Stimulated activated CD8-positive, alpha-beta memory T cell treated with anti-CD3 and anti-CD28 coated beads, Interleukin-7, amount 100 ng/mL, for 4 hours (primary cell): ENCODE measurements at regions not wholly inside any gene's neighbourhood (a gene's known extent, or its start where the extent isn't known, plus 50 kb on each side); places are given as distances from the start of the nearest gene placed in this dataset.

Experiments used
- DNase-seq, 2 donors: peaks; one replicate each; pipeline ENCODE4 v3.0.0-alpha.2; 2020; ENCODE audit warnings: low read depth in 2 of 2

DNA sequence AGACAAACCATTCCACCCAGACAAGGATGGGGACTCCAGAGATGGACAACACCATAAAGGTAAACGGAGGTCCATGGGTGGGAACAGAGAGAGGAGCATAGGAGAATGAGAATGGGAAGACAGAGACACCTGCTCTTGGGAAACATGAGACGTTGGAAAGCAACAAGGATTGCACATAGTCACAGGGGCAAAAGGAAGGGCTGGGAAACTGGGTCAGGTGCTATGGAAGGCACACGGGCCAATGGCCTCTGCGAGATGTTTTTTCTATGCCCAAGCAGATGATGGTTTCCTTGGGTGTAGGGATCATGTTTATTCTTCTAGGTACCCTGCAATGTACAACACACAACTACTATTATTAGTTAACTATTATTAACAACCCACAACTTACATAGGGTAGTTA lies 143.6 kb upstream of the AGAP1 start:
- DNase-seq, result no peak

GRCh38 chr2:235352541-235352940 lies 141.3 kb upstream of the AGAP1 start:
- DNase-seq, result no peak

- DNase-seq, result no peak
Measured at GRCh38 chr2:235357881-235358280, 136.0 kb upstream of the AGAP1 start.

DNA sequence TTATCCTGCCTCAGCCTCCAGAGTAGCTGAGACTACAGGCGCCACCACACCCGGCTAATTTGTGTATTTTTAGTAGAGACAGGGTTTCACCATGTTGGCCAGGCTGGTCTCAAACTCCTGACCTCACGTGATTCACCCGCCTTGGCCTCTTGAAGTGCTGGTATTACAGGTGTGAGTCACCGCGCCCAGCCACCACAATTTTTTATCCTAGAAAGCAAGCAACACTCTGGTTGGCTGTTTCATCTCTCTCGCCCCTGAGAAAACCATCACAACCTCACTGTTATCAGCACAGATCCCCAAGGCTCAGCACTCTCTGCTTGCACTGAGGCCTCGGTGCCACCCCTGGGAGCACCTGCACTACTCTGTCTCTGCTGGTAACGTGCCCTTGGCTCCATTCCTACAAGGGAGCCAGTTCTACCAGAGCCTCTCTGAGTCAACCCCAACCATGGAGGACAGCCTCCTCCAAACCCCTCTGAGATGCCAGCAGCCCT lies 134.8 kb upstream of the AGAP1 start:
- DNase-seq, result no peak

DNA sequence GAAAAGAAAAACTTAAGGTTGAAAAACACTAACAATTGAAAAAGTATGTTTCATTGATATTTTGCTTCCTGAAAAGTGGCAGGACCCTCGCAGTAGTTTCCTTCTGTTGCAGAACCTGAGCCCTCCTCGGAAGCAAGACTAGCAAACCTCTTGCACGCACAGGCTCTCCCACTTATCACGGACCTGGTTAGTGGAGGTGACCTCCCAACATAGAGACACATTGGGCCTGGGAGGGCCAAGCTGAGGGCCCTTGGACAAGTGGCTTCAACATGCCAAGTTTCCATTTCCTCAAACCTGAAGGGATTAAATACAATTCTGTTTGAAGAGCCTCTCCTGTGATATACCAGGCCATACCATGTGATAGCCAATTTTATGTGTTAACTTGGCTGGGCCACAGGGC lies 133.4 kb upstream of the AGAP1 start:
- no peak for DNase-seq

GRCh38 chr2:235365743-235366142 lies 128.1 kb upstream of the AGAP1 start:
- no peak for DNase-seq

DNA sequence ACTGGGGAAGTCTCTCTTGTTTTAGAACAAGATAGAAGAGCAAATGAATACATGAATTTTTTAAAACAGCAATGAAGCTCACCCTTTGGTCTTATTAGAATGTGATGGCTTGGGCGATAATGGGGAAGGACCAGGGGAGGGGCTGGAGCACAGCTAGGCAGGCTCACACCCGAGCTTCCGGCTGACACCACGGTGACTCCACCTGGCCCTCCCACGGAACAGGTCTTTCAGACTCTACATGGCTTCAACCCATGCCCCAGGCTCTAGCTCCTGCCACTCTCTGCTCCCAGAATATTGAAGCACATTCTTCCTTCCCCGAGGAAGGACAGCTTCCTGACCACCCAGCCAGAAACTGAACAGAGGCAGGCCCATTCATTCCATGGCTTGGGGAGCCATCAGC lies 127.5 kb upstream of the AGAP1 start:
- DNase-seq, result no peak

- no peak for DNase-seq
Measured at GRCh38 chr2:235366807-235367206, 127.0 kb upstream of the AGAP1 start.

DNA sequence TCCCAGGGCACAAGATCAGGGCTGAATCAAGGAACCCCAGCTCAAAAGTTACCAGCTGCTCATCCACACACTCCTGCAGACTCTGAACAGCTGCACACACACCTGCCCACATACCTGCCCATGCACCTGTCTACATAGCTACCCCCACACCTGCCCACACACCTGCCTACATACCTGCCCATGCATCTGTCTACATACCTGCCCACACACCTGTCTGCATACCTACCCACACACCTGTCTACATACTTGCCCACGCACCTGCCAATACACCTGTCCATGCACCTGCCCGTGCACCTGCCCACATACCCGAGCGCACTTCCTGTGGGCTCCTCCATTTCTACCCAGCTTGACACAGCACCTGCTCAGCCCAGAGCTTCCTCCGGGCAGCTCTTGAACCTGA lies 122.8 kb upstream of the AGAP1 start:
- DNase-seq, result no peak

DNA sequence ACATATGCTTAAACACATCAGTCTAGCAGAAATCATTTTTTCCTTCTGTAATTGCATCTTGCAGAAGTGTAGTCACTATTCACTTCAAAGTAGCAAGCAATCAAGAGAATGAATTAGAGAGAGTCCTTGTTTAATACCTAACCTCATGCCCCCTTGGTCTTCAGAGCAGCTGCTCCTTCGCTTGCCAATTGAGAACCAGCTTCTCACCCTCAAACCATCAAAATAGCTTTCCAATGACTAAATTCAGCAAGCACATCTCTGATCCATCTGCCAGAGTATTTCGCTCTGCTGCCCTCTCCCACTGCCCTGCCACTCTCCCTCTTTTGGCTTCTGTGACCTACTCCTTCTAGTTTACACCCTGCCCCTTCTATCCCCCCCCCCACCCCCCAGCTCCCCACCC lies 120.7 kb upstream of the AGAP1 start:
- DNase-seq, result no peak

GRCh38 chr2:235377176-235377575 lies 116.7 kb upstream of the AGAP1 start:
- no peak for DNase-seq

DNA sequence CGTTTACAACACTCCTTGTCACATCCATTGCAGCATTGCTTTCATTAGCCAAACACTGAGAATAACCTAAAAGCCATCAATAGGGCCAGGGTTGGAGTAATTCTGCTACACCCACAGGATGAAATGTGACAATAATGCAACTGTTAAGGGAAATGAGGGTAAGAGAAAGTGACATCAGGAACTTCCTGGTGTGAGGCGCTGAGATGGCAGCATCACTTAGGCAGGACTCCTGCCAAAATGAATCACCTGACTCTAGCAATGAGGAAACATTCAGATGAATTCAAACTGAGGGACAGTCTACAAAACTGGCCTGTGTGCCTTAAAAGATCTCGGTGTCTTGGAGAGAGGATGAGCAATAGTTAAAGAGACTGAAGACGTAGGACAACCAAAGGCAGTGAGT lies 115.6 kb upstream of the AGAP1 start:
- no peak for DNase-seq

GRCh38 chr2:235378944-235379343 lies 114.9 kb upstream of the AGAP1 start:
- DNase-seq, result no peak

- DNase-seq, result no peak
Measured at GRCh38 chr2:235381261-235381912, 112.5 kb upstream of the AGAP1 start.

GRCh38 chr2:235382179-235382578 lies 111.7 kb upstream of the AGAP1 start:
- no peak for DNase-seq

DNA sequence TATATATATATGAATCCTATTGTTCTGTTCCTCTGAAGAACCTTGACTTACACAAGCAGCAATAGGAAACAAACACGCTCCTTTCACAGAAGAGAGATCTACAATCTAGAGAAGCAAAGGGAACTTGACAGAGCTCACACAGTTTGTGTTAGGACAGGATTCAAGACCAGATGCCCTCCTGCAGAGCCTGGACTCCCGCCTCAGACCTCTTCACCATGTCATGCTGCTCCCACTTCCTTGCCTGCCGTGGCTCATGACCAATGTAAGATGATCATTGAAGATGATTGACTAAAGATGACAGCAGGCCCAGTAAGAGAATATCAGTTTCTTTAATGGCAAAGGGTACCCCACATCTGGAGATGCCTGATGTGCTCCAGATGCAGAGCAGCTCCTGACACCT lies 111.2 kb upstream of the AGAP1 start:
- no peak for DNase-seq

DNA sequence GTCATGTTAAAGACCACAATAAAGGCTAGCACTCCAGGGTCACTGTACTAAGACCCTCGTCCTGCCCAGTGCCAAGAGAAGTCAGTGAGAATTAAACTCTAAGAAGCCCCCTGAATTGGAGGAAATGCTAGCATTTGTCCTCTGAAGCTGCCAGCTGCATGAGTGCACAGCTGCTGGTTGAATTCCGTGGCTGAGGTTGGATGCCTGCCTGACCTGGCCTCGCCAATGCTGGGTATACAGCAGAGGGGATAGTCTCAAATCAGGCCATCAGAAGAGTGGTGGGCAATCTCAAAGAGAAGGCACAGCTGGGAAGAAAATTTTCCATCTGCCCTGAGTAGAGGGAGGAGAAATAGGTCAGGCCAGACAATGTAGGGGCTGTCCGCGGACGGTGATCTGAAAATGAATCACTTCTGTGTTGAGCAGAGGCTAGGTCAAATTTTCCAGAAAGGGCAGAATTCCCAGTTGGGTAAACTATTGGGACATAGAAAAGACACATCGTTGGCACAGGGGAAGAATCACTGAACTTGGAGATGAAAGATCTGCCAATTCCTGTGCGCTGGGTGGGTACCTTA lies 110.5 kb upstream of the AGAP1 start:
- no peak for DNase-seq

- no peak for DNase-seq
Measured at GRCh38 chr2:235384624-235385023, 109.2 kb upstream of the AGAP1 start.

DNA sequence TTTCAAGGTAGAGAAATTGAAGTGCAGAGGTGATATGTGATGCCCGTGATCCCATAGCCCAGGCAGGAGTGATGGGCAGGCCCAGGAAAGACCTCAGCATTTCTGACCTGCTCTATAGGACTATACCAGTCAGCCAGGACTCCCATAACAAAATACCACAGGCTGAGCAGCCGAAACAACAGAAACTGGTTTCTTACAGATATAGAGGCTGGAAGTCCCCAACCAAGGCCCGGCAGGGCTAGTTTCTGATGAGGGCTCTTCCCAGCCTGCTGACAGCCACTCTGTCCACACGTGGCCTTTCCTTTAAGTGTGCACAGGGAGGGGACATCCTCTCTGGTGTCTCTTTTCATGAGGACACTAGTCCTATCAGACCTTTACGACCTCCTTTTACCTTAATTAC lies 104.2 kb upstream of the AGAP1 start:
- DNase-seq, result no peak

DNA sequence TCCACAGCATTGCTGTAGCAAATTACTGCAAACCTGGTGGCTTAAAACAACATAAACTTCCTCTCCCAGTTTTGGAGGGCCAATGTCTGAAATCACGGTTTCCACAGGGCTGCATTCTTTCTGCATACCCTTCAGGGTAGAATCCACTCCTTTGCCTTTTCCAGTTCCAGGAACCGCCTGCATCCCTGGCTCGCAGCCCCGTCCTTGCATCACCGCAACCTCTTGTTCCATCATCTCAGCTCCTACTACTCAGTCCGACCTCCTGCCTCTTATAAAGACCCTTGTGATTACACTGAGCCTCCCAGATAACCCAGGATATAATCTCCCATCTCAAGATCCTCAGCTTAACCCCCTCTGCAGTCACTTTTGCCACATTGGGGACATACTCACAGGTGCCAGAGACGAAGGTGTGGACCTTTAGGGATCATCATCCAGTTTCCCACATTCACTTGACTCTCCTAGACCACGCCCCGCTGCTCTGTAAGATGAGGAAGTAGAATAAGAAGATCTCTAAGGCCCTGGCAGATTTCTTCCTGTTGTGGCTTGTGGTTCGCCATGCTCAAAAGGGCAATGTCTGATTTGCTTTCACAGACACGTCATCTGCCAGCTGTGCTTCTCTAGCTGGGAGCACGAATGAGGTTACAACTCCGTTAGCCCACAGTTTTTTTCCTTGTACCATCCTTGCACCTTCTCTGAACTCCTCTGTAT lies 103.6 kb upstream of the AGAP1 start:
- DNase-seq, result peak; percentile 3 to 7

DNA sequence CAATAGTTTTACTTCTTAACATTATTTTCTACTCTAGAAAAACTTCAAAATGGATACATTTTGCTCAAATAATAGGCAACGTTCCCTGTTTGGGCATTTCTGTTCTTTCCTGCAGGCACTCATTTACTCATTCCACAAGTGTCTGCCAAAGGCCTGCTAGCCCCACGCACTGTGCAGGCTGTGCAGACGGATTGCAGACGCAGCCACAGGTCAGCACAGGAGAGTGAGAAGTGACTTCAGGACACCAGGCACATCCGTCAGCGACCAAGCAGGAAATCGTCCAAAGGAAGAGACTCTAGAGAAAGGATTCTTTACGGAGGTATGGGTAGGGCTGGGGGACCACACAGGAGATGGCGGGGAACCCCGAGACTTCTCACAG lies 103.0 kb upstream of the AGAP1 start:
- no peak for DNase-seq

GRCh38 chr2:235391921-235392615 lies 101.8 kb upstream of the AGAP1 start:
- no peak for DNase-seq
